CD1c-positive myeloid dendritic cell (primary cell): ENCODE measurements at regions not wholly inside any gene's neighbourhood (a gene's known extent, or its start where the extent isn't known, plus 50 kb on each side); places are given as distances from the start of the nearest gene placed in this dataset.

ENCODE experiments used
- DNase-seq: peaks from one replicate; pipeline ENCODE4 v3.0.0-alpha.2; 2016; ENCODE audit errors: extremely low spot score

- DNase-seq, result no peak
These were observed 190.4 kb upstream of the HDAC4 start for GRCh38 chr2:239590995-239591915.

DNA sequence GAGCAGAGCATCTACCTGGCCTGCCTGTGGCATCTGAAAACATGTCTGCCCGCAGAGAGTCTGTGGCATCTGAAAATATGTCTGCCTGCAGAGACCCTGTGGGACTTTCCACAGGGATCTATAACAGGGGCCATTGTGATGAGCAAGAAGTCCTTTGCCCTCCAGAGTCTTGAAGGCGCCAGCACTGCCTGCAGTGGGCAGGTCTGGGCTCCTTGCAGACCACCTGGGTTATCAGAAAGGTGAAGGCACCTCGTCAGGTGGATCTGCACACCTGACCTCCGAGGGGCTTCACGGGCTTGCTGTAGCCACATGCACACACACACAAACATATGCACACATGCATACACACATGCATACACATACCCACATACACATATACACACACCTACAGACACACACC is 189.5 kb upstream of the HDAC4 start:
- DNase-seq, result no peak

DNA sequence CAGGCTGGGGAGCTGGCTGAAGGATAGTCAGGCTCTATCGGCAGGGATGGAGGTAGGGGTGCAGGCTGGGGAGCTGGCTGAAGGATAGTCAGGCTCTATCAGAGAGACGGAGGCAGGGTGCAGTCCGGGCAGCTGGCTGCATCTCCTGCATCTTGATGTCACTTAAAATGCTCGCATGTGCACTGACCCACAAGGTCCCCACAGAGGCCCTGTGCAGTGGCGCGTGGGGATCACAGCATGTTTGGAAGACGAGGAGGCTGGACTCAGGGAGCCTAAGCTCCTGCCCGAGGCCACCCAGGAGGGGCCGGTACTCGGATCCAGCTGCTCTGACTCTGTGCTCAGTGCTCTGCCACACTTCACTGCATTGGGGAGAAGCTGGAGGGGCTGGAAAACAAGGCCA is 189.0 kb upstream of the HDAC4 start:
- DNase-seq, result no peak

- no peak for DNase-seq
These were observed 188.5 kb upstream of the HDAC4 start for GRCh38 chr2:239589270-239589825.

DNA sequence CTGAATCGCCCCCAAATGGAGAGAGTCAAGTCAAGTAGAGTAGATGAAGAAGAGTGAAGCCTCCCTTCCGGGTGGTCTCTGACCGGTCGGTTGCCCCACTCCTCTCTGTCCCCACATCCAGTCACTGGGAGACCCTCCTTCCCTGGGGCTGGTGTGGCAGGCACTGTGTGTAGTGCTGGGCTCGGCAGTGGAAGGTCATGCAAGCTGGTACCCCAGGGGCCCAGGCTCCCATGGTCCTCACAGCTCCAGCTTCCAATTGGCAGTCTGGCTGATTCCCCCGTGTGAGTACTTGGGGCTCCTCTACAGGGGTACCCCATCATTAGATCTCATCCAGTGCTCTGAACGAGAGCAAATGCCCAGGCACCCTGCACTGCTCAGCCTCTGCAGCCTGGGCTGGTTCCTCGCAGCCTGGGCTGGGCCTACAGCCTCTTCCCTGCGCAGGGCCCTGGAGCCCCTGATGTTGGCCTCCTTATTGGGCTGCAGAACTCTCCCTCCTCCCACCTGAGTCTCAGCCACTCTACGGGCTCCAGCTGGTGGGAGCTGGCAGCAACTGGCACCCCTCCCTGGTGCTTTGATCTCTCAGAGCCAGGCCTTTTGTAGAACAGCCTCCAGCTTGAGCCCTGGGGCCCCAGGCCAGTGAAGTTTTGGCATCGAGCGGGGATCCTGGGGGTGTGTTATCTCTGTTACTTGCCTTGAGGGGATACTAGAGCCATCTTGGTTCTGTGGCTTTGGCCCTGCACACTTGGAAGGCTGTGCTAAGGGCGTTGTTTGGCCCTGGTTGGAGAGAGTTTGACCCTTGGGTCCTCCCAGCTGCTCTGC is 187.8 kb upstream of the HDAC4 start:
- no peak for DNase-seq

DNA sequence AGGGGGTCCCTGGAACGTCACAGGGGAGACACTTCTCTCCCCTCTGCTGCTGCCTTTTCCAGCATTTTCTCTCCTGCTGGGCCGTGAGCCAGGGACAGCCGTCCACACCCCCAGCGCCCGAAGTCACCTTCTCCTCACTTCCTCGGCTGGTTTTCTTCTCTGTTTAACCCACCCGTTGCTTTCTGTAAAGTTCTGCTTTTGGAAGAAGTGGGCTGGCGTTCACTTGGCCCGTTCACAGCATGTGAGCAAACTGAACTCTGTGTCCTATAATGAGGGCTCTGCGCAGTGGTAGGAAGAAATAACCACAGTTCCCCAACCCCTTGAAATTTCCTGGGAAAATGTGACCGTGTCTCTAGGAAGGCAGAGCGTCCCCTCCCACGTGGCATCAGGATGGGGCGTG is 187.0 kb upstream of the HDAC4 start:
- peak; percentile 65 for DNase-seq

DNA sequence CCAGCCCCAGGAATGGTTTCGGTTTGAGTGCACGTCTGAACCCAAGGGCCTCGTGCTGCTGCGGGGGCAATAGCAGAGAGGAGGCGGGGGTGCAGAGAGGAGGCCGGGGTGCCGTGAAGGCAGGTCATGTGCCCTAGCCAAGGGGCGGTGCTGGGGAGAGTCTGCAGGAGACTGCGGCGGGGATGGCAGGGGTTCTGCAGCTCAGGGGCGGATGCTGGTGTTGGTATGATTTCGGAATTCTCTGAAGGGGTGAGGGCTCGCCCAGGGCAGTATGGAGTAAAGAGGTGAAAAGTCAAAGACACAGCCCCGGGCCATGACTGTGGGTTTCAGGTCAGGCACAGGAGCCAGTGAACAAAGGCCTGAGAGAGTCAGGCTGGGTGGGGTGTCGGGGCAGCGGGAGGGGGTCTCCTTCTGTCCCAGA is 186.5 kb upstream of the HDAC4 start:
- DNase-seq, result no peak

DNA sequence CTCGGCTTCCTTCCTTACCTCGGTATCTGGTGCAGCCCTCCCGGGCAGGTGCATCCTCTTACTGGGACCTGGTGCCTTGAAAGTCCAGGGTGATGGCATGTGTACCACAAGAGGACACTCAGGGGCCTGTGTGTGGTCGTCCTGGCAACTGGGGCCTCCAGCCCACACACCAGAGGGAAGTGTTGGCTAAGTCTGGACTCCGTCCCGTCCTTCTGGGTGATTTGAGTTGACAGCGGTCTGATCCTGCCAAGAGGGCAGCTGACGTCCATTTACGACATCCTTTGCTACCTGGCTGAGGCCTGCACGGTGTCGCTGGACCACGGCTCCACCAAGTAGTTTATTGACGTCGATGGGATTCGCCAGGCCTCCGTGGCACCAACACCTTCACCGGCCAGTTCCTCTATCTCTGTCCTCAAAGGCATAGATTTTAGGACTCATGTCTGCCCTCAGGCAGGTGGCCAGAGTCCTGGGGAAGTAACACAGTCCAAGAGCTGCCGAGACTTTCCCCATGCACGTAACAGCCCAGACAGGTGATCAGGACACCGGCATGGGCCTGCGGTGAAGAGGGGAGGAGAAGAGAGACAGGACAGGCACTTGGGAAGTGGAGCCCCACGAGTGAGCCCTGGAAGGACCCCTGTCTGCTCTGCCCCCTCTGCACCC is 186.0 kb upstream of the HDAC4 start:
- peak; percentile 16 for DNase-seq

DNA sequence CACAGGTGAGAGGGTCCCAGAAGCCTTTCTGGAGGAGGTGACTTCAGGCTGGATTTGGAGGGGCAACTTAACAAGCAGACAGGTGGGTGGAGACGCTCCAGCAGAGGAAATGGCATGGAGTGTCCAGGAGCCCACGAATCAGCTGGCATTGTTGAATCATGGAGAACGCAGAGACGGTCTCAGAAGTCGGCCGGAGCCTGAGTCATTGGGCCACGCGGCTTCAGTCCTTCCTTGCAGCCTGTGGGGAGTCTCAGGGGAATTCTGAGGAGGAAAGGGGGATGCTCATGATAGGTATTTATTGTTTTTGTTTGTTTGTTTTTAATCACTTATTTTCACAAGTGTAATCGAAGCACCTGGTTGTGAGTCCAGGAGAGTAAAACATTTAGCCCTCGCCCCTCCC is 184.6 kb upstream of the HDAC4 start:
- DNase-seq, result no peak

DNA sequence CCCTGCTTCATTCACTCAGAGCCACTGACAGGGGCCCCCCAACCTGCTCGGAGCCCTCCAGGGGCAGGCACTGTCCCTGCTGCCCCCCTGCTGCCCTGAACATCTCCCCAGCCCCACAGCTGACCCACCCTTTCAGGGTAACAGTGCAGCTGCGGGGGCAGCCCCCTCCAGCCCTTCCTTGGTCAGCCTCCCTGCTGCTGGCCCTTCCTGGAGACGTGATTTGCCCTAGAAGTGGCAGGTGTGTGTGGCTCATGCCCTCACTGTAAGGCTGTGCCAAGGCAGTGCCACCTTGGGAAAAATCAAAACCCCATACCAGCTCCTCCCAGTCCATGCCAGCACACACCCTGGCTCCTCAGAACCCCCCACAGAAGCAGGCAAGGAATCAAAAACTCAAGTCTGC is 184.2 kb upstream of the HDAC4 start:
- DNase-seq, result no peak

DNA sequence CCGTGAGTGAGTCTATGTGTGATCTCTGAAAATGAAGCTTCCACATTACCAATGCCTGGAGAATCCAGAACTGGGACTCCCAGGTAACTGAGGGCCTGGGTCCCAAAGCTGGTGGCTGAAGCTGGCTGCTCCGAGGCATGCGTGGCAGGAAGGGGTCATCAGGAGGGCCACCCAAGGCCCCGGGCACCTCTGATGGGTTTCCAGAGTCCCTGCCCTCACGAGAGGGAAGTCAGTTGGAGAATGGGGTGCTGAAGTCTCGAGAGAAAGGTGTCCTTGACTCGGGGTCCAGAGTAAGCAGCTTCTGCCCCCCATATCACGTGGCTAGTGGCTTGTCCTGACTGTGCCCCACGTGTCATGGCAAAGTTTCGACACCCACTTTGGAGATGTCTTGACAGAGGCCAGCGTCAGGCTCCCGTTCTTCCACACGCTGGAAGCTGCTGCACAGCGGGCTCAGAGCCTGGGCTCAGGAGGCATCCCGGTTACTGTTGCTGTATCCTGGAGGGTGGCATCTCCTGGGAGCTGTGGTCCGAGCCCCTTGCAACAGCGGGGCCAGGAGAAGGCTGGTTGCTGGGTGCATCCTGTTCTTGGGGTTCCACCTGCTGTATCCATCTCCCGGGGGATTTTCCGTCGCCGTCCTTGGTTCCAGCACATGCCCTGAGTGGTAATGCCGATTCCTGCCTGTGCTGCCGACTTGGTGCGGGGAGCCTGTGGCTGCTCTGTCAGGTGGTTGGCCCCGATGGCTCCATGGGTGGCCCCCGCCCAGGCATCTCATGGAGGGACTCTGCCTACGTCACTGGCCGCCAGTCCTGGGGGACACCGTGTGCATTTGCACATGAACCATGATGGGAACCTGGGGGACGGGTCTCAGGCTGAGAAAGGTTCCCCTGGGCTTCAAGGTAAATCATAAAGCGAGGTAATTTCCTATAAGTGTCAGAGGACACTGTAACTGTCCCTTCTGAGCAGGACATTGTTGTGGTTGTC is 183.3 kb upstream of the HDAC4 start:
- DNase-seq, result no peak

DNA sequence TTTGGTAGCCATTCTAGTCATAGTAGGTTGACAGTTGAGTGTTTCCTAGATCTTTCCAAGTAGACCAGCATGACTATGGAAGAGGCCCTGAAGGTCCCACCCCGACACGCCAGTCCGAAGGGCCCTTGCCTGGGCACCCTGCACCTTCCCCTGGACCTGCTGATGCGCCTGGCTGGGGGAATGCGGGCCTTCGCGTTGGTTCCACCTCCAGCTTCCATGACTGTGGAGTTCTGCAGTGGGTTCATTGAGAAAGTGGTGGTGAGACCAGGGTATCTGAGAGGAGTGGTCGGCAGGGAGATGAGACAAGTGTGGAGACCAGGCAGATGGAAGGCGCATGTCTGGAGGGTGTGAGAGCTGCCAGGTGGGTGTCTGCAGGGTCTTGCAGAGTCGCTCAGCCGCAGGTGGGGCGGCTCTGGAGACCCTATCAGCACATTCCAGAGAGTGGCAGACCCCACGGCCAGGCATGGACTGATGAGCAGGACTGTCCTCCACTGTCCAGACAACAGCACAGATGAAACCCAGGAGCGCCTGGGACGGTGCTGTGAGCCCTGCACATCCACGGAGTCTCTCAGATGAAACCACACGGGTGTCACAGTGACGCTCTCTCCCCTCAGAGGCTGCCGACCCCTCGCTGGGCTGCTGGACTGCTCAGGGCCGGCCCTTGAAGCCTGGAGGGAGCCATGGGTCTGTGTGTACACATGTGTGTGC is 182.5 kb upstream of the HDAC4 start:
- DNase-seq, result no peak

GRCh38 chr2:239582476-239582875 is 181.7 kb upstream of the HDAC4 start:
- DNase-seq, result no peak

- no peak for DNase-seq
These were observed 180.6 kb upstream of the HDAC4 start for GRCh38 chr2:239581352-239581901.

DNA sequence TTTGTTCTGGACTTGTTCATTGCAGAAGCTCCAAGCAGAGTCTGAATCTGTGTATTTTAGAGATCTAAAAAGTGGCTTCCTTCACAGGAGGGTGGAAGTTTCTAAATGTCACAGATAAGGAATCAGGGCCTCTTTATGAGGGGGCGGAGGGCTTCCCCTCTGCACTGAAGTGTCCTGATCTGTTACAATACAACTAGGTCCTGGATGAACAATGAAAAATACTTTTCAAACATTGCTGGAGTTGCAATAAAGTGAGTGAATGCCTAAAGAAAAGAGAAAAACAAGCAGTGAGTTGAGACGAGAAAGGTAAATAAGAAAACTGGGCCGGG is 179.3 kb upstream of the HDAC4 start:
- no peak for DNase-seq

DNA sequence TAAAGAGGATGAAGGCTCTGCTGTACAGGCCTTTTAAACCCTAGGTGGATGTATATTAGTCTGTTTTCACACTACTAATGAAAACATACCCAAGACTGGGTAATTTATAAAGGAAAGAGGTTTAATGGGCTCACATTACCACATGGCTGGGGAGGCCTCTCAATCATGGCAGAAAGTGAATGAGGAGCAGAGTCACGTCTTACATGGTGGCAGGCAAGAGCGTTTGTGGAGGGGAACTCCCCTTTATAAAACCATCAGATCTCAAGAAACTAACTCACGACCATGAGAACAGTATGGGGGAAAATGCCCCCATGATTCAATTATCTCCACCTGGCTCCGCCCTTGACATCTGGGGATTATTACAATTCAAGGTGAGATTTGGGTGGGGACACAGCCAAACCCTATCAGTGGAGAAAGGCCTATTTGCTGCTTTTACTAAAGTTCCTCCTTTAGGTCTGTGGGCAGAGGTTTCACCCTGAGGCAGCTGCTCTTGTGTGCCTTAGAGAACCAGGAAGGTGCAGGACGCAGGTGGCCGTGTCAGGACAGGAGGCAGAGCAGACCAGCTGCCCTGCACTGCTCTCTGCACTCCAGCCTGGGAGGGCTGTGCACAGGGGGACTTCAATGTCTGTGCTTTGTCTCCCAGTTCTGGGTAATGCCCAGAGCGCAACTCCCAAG is 178.8 kb upstream of the HDAC4 start:
- peak; percentile 22 for DNase-seq

DNA sequence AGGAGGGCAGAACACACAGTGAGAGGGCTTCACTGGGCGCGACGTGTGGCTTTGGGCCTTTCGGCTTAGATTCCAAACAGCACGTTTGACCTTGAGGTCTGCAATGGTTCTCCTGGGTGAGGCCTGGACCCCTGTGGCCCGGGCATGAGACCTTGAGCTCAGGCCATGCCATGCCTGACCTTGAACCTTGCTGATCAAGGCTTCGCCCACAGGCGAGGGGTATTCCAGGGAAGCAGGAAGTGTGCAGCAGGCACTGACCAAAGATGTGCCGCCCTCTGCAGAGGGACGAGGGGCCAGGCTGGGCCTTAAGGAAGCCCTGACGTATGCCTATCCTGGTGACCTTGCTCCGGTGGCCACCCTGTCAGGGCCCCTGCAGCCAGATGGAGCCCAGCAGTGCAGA is 178.3 kb upstream of the HDAC4 start:
- DNase-seq, result no peak

DNA sequence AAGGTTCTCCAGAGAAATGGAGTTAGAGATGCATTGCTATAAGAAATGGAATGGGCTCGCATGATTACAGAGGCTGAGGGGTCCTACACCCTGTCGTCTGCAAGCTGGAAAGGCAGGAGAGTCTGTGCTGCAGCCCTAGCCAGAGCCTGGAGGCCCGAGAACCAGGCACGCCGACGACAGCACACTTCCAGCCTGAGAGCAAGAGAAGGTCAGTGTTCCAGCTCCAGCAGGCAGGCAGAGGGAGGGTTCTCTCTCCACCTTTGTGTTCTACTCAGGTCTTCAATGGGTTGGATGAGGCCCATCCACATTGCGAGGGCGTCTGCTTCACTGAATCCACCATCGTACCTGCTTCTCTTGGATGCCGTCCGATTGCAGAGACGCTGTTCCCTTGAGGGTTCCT is 177.6 kb upstream of the HDAC4 start:
- DNase-seq, result no peak

DNA sequence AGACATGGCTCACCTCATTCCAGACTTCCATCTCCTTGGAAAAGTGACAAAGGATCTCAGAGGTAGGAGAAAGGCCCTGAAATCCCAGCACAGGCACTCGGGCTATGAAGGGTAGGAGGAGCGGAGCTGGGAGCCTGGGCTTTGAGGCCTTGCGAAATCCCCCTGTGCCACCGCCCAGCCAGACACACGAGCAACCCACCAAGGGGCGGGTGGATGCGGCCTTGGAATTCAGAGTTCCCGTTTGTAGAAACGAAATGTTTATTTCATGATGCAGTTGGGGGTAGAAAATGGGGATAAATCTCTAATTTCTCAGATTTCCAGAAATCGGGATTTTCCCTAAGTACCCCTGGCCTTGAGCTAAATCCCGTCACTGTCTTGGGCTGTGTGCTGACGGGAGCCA is 177.1 kb upstream of the HDAC4 start:
- no peak for DNase-seq
